GM13976 (cell line): ENCODE measurements at regions not wholly inside any gene's neighbourhood (a gene's known extent, or its start where the extent isn't known, plus 50 kb on each side); places are given as distances from the start of the nearest gene placed in this dataset.

Experiments used
- DNase-seq: peaks from one replicate; pipeline ENCODE4 v3.0.0; 2012; ENCODE audit warnings: low spot score
- in situ Hi-C: fragments of 300-500 bp; cut with MboI; formaldehyde crosslinking; loops from one replicate; pipeline ENCODE4 v1.12.0; 2022; ENCODE audit warnings: low sequenced_read_pairs, mixed read lengths, inconsistent platforms; ENCODE audit not compliant: unreplicated experiment
- TF ChIP-seq, protein P1 (sequence below): IDR thresholded peaks from 2 replicates; pipeline ENCODE4 v1.5.1; 2012; ENCODE audit warnings: borderline replicate concordance, mild to moderate bottlenecking; ENCODE audit not compliant: insufficient read depth; ENCODE audit errors: extremely low read depth, missing control alignments, control extremely low read depth

GRCh38 chr9:89655990-89656657, 51.3 kb downstream of the GADD45G start:
- no peak for DNase-seq
- in situ Hi-C loops: no loop called here
- TF ChIP-seq, protein P1, sequence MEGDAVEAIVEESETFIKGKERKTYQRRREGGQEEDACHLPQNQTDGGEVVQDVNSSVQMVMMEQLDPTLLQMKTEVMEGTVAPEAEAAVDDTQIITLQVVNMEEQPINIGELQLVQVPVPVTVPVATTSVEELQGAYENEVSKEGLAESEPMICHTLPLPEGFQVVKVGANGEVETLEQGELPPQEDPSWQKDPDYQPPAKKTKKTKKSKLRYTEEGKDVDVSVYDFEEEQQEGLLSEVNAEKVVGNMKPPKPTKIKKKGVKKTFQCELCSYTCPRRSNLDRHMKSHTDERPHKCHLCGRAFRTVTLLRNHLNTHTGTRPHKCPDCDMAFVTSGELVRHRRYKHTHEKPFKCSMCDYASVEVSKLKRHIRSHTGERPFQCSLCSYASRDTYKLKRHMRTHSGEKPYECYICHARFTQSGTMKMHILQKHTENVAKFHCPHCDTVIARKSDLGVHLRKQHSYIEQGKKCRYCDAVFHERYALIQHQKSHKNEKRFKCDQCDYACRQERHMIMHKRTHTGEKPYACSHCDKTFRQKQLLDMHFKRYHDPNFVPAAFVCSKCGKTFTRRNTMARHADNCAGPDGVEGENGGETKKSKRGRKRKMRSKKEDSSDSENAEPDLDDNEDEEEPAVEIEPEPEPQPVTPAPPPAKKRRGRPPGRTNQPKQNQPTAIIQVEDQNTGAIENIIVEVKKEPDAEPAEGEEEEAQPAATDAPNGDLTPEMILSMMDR: no peak

- in situ Hi-C loops: no loop called here
- DNase-seq: no peak
- TF ChIP-seq, protein P1: no peak
These were observed 52.5 kb downstream of the GADD45G start for GRCh38 chr9:89657295-89657694.

GRCh38 chr9:89657765-89658164, 53.0 kb downstream of the GADD45G start:
- TF ChIP-seq, protein P1: no peak
- in situ Hi-C loops: no loop called here
- peak; percentile 71 for DNase-seq

DNA sequence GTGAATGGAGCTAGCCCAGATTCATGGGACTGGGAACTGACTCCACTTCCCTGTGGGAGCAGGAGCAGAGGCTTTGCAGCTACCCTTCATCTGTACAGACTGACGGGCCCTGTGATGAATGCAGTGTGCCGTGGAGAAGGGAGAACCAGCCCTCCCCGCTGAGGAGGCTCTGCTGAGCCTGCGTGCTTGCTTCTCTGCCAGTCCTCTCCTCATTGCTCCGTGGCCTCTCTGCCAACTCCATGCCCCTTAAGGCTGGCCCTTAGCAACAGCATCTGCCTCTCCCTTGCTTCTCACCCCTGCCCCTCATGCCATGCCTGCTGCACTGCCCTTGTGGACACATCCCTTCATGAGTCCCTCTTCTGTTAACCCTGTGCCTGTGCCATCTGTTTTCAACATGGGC, 53.6 kb downstream of the GADD45G start:
- in situ Hi-C loops: no loop called here
- no peak for DNase-seq
- TF ChIP-seq, protein P1: no peak

DNA sequence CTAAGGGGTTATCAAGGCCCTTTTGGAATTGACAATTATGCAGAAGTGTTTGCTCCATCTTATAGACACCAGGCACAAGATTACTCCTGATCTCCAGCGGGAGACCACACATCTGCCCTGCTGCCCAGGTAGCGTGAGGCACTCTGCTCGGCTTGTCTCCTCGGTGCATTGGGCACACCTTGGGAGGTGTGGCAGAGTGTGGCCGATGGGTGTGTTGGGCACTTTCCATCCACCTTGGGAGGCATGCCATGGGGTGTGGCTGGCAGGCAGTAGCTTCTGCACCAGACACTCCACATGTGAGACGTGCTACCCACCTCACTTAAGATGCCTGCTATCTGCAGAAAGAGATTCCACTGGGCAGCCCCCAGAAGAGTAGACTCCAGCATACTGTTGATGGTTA, 54.1 kb downstream of the GADD45G start:
- no peak for DNase-seq
- in situ Hi-C loops: no loop called here
- TF ChIP-seq, protein P1: no peak

- in situ Hi-C loops: no loop called here
- TF ChIP-seq, protein P1: no peak
- no peak for DNase-seq
These were observed 54.7 kb downstream of the GADD45G start for GRCh38 chr9:89659473-89659872.
